Loucy (cell line): ENCODE measurements at regions not wholly inside any gene's neighbourhood (a gene's known extent, or its start where the extent isn't known, plus 50 kb on each side); places are given as distances from the start of the nearest gene placed in this dataset.

ENCODE experiments used
- H2AFZ ChIP-seq: fragments of 200-600 bp; sonication (generic); 2 replicates; pipeline ENCODE4 v1.6.0; 2016; ENCODE audit warnings: antibody characterized with exemption, mild to moderate bottlenecking, low read length, moderate library complexity
- H3F3A ChIP-seq: fragments of 200-600 bp; 2 replicates; pipeline ENCODE4 v1.6.0; 2016; ENCODE audit warnings: antibody characterized with exemption, low read depth, mild to moderate bottlenecking
- H3K27me3 ChIP-seq: fragments of 200-600 bp; sonication (generic); 2 replicates; pipeline ENCODE4 v1.6.1; 2014; ENCODE audit warnings: low read length, mild to moderate bottlenecking; ENCODE audit not compliant: insufficient read depth, poor library complexity, severe bottlenecking
- H3K36me3 ChIP-seq: fragments of 200-600 bp; sonication (generic); 2 replicates; pipeline ENCODE4 v1.6.1; 2016; ENCODE audit warnings: low read length; ENCODE audit not compliant: insufficient read depth
- H3K4me1 ChIP-seq: fragments of 200-600 bp; sonication (generic); 2 replicates; pipeline ENCODE4 v1.5.1; 2014; ENCODE audit warnings: low read length, mild to moderate bottlenecking; ENCODE audit not compliant: insufficient read depth, poor library complexity, severe bottlenecking
- H3K4me2 ChIP-seq: fragments of 200-600 bp; sonication (generic); 2 replicates; pipeline ENCODE4 v1.6.0; 2014; ENCODE audit warnings: antibody characterized with exemption, low read length, low read depth, mild to moderate bottlenecking; ENCODE audit not compliant: poor library complexity, severe bottlenecking
- H3K4me3 ChIP-seq: fragments of 200-600 bp; sonication (generic); 2 replicates; pipeline ENCODE4 v1.5.1; 2014; ENCODE audit warnings: low read length, mild to moderate bottlenecking, mixed read lengths; ENCODE audit not compliant: poor library complexity, severe bottlenecking
- H3K79me2 ChIP-seq: fragments of 200-600 bp; sonication (generic); 2 replicates; pipeline ENCODE4 v1.6.1; 2014; ENCODE audit warnings: low read length; ENCODE audit not compliant: insufficient read depth
- H3K9ac ChIP-seq: fragments of 200-600 bp; sonication (generic); 2 replicates; pipeline ENCODE4 v1.6.0; 2014; ENCODE audit warnings: mild to moderate bottlenecking, low read depth, low read length, moderate library complexity; ENCODE audit not compliant: poor library complexity, severe bottlenecking
- H3K9me2 ChIP-seq: fragments of 200-600 bp; sonication (generic); replicated peaks from 2 replicates; pipeline ENCODE4 v1.6.1; 2016; ENCODE audit warnings: low read depth, low read length, mixed read lengths
- H3K9me3 ChIP-seq: fragments of 200-600 bp; sonication (generic); 2 replicates; pipeline ENCODE4 v1.6.1; 2014; ENCODE audit warnings: mild to moderate bottlenecking, antibody characterized with exemption, low read length, low read depth; ENCODE audit not compliant: insufficient read depth
- H4K20me1 ChIP-seq: fragments of 200-600 bp; sonication (generic); 2 replicates; pipeline ENCODE4 v1.6.0; 2014; ENCODE audit warnings: antibody characterized with exemption, low read length, mild to moderate bottlenecking; ENCODE audit not compliant: insufficient read depth, poor library complexity, severe bottlenecking
- EZH2phosphoT487 ChIP-seq: fragments of 200-600 bp; IDR thresholded peaks from 2 replicates; pipeline ENCODE4 v1.6.1; 2018; ENCODE audit warnings: antibody characterized with exemption, mild to moderate bottlenecking, moderate library complexity, borderline replicate concordance
- TF ChIP-seq, protein P1 (sequence below): fragments of 200-600 bp; sonication (generic); conservative IDR thresholded peaks from 2 replicates; pipeline ENCODE4 v1.5.1; 2014; ENCODE audit warnings: mild to moderate bottlenecking, antibody characterized with exemption, low read length

DNA sequence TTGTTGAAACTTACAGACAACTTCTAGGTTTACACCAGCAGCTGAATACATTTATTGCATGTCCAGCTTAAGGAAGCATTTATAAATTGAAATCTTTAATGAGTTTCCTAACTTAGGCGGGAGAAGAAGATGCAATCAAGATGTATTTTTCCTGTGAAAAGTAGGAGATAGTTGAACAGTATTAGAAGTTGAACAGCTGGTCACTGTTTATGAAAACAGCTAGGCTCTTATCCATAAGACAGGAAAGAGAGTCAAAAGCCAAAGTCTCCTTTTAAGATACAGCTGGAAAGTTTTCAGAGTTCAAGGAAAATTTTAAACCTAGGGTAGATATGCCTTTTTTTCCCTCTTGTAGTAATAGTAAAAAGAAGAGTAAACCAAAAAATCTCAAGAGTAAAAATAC is 236.1 kb upstream of the FERD3L start:
- no peak for TF ChIP-seq EZH2phosphoT487
- TF ChIP-seq, protein P1, sequence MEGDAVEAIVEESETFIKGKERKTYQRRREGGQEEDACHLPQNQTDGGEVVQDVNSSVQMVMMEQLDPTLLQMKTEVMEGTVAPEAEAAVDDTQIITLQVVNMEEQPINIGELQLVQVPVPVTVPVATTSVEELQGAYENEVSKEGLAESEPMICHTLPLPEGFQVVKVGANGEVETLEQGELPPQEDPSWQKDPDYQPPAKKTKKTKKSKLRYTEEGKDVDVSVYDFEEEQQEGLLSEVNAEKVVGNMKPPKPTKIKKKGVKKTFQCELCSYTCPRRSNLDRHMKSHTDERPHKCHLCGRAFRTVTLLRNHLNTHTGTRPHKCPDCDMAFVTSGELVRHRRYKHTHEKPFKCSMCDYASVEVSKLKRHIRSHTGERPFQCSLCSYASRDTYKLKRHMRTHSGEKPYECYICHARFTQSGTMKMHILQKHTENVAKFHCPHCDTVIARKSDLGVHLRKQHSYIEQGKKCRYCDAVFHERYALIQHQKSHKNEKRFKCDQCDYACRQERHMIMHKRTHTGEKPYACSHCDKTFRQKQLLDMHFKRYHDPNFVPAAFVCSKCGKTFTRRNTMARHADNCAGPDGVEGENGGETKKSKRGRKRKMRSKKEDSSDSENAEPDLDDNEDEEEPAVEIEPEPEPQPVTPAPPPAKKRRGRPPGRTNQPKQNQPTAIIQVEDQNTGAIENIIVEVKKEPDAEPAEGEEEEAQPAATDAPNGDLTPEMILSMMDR = no peak
- Histone ChIP-seq H3K27me3 (no peaks in the 10 kb centered on the region), H3K9me2 (no peaks in the 10 kb centered on the region), H3K9ac (no peak overlapping the region), H3K4me3 (no peak overlapping the region), H2AFZ (peak overlapping the region; percentile 47; the same call in 1 of the 2 replicates), H3K4me1 (peaks cover 37% of the 10 kb centered on the region), H3K79me2 (no peaks in the 10 kb centered on the region), H3K36me3 (no peaks in the 10 kb centered on the region), H4K20me1 (no peaks in the 10 kb centered on the region), H3K9me3 (peaks cover 1% of the 10 kb centered on the region; the same call in 1 of the 2 replicates), H3F3A (peaks cover 8% of the 10 kb centered on the region; the same call in 1 of the 2 replicates), H3K4me2 (no peak overlapping the region)

DNA sequence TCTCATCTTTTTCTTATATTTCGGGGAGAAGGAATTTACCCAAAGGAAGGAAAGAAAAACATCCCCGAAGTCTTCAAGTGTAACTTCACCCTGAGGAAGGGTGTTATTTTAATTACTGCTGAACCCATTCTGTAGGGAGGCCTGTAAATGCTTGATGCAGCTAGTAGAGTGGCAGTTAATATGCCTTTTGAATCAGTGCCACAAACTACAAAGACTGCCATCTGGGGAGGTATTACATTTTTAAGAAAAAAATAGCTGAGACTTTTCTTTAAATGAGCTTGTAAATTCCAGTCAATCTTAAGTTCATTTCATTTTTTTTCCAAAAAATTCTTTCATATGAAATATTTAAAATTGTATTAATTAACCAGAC is 233.1 kb upstream of the FERD3L start:
- Histone ChIP-seq H3K9me2 (no peaks in the 10 kb centered on the region), H3K9me3 (0 out of 2 replicates have a peak, but pooled peaks cover 6% of the 10 kb centered on the region), H3K4me3 (no peak overlapping the region), H4K20me1 (no peaks in the 10 kb centered on the region), H3K9ac (no peak overlapping the region), H3K27me3 (no peaks in the 10 kb centered on the region), H3K36me3 (no peaks in the 10 kb centered on the region), H3K4me1 (peaks cover 35% of the 10 kb centered on the region), H2AFZ (no peak overlapping the region), H3F3A (peaks cover 8% of the 10 kb centered on the region; the same call in 1 of the 2 replicates), H3K79me2 (no peaks in the 10 kb centered on the region), H3K4me2 (no peak overlapping the region)
- TF ChIP-seq, protein P1 = no peak
- TF ChIP-seq EZH2phosphoT487 = no peak

DNA sequence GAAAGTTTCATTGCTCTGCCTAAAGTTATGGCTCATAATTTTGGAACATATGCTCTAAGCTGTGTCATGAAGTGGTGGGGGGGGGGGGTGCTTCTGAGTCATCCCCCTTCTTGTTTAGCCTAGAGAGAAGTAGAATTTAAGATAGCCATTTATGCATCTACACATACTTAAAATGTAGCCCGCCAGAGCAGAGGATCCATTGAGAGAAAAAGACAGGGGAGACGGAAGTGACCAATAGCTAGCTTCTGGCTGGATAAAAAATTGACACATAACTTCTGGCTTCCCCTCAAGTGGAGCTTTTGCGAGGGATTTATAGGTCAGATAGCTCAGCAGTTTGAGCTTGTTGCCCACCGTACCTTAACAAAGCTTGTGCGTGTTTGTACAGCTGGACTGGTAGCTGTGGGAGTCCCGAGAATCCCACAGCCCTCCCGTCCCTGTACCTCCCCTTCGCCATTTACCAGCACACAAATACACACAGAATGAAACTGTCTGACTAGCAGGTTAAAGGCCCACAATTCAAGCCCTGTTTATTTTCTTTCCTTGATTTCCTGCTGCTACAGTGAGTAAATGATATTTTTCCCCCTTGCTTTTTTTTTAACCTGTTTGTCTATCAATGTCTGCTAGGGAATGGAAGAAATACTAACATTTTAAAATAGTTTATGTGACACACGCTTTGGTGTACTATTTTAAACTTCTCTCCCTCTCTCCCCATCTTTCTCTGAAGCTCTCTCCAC is 232.6 kb upstream of the FERD3L start:
- 0 out of 2 replicates have a peak, but pooled peaks cover 5% of the 10 kb centered on the region for H3F3A ChIP-seq
- H3K79me2 ChIP-seq = no peaks in the 10 kb centered on the region
- H3K27me3 ChIP-seq = no peaks in the 10 kb centered on the region
- 0 out of 2 replicates have a peak, but pooled peaks cover 6% of the 10 kb centered on the region for H3K9me3 ChIP-seq
- TF ChIP-seq, protein P1 = no peak
- TF ChIP-seq EZH2phosphoT487 = no peak
- no peak overlapping the region for H3K4me2 ChIP-seq
- no peak overlapping the region for H3K4me3 ChIP-seq
- no peak overlapping the region for H2AFZ ChIP-seq
- no peak overlapping the region for H3K9ac ChIP-seq
- H4K20me1 ChIP-seq = no peaks in the 10 kb centered on the region
- peaks cover 29% of the 10 kb centered on the region for H3K4me1 ChIP-seq
- no peaks in the 10 kb centered on the region for H3K36me3 ChIP-seq
- H3K9me2 ChIP-seq = no peaks in the 10 kb centered on the region
